Neural progenitor cell (in vitro differentiated cells): ENCODE measurements at regions not wholly inside any gene's neighbourhood (a gene's known extent, or its start where the extent isn't known, plus 50 kb on each side); places are given as distances from the start of the nearest gene placed in this dataset.

Source experiments
- CTCF ChIP-seq: fragments of 200-600 bp; sonication (generic); IDR thresholded peaks from 2 replicates; pipeline ENCODE4 v1.5.1; 2017; ENCODE audit warnings: antibody characterized with exemption, mild to moderate bottlenecking
- EZH2phosphoT487 ChIP-seq: fragments of 200-600 bp; sonication (generic); IDR thresholded peaks from 2 replicates; pipeline ENCODE4 v1.6.1; 2017; ENCODE audit warnings: antibody characterized with exemption

- TF ChIP-seq CTCF (no peak), EZH2phosphoT487 (no peak)
Measured at GRCh38 chr16:63385714-63386432, 1349.6 kb upstream of the CDH8 start.
